SW 1271 (cell line): ENCODE measurements at regions not wholly inside any gene's neighbourhood (a gene's known extent, or its start where the extent isn't known, plus 50 kb on each side); places are given as distances from the start of the nearest gene placed in this dataset.
"Not testable (repeated sequence)": the region's sequence is repeated elsewhere in the genome, so short reads cannot be mapped to it uniquely, and the experiment has no call there.

ENCODE experiments used
- DNase-seq, 2 experiments: peaks; one replicate each; lab custom pipeline; 2025; lab: John Stamatoyannopoulos, UW

DNA sequence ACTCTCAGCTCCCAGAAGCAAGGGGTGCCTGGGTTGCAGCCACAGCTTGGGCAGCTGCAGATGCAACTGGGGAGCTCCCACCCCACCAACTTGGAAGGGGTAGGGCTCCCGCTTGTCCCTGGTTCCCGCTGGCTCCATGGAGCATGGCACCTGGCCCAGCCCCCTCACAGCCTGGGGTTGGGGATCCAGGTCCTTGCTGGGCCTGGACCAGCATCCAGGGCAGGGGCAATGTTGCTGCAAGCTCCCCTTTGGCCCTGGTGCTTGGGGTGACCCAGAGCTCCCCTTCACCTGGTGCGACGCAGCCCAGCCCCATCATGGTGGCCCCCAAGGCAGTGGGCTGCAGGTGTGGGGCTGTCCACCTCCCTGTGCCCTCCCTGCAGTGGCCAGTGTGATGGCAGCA lies 99.6 kb upstream of the FRMD4B start:
- DNase-seq = no peak

DNA sequence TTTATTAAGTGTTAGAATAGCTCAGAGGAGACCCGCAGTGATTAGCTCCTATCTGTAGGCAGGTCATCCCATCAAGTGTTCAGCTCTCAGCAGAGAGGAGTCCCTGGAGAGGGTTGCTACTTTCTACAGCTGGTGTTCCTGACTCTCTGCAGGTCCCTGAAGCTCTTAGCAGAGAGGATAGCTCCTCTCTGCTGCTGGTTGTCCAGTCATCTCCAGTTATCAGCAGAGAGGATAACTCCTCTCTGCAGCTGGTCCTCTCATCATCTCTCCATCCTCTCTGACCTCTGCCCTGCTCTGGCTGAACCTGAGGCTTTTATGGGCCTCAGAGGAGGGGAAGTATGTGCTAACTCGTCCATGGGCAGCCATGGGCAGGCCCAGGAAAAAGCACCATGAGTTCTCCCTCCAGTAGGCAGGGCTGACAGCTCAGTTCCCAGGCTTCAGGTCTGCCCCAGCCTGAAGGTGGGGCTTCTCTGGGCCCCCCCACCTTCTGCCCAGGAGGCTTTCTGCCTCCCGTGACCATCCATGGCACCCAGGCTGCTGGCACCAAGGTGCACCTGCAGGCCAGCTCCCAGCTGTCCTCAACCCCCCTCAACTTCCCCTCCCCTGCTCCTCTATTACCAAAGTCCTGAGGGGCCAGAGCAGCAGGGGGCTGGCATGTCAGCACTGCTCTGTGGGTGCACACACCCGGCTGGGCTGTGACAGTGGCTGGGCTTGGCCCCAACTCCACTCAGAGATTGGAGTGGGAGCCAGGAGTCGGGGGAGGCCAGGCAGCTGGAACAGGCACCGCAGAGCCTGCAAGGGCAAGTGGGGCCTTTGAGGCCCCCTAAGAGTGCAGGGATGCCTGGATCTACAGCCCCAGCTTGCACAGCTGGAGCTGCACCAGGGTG lies 98.9 kb upstream of the FRMD4B start:
- DNase-seq = no peak

DNA sequence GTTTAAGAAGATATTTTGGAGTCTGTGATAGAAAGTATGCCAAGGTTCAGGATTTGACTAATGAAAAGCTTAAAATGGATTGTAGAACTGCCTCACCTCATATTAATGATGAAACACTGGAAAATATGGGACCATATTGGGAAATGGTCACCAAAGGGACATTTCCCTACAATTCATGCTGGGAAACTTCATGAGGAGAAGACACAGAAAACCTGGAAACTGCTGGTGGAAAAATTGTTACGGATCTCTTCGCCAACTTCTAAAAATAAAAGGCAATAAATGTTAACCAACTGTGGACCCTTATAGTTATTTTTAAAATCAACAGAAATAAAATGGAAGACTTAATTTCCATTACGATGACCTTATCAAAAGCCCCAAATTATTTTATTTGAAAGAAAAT lies 97.6 kb upstream of the FRMD4B start:
- no peak for DNase-seq

DNA sequence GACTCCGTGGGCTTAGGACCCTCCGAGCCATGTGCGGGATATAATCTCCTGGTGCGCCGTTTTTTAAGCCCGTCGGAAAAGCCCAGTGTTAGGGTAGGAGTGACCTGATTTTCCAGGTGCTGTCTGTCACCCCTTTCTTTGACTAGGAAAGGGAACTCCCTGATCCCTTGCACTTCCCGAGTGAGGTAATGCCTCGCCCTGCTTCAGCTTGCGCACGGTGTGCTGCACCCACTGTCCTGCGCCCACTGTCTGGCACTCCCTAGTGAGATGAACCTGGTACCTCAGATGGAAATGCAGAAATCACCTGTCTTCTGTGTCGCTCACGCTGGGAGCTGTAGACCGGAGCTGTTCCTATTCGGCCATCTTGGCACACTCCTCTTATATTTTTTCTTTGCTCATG lies 95.1 kb upstream of the FRMD4B start:
- DNase-seq = not testable (repeated sequence)

DNA sequence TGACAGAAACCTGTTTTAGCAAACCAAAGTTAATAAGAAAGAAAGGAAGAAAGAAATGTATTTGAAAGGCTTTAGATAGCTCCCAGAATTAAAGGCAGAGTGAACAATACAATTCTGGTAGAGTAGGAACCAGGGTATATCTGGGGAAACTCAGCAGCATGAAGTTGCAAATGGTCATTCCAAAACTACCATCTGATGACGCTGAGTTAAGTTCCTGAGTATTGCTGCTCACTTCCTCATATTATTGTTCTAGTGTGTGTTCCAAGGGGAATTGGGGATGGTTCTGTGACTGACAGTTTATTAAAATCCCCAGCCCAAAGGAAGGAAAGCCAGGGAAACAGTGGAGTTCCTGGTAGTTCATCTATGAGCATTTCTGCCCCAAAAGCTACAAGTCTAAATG lies 88.3 kb upstream of the FRMD4B start:
- DNase-seq = no peak

DNA sequence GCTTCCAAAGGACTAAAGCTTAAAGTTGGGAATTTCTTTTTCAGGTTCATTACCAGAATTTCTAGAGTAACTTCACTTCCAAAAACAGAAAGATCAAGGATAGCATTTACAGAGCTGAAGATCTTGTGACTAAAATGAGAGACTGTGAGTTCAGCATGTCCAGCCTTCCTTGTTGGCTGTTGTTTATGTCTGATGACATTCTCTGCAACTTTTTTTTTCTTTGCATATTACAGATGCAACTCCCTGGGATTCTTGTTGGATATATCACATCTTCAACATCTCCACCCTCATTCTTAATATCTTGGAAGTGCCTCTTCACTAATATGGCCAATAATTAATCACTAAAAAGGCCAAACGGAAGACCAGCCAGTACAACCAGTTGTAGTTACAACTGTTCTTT lies 86.2 kb upstream of the FRMD4B start:
- no peak for DNase-seq

DNA sequence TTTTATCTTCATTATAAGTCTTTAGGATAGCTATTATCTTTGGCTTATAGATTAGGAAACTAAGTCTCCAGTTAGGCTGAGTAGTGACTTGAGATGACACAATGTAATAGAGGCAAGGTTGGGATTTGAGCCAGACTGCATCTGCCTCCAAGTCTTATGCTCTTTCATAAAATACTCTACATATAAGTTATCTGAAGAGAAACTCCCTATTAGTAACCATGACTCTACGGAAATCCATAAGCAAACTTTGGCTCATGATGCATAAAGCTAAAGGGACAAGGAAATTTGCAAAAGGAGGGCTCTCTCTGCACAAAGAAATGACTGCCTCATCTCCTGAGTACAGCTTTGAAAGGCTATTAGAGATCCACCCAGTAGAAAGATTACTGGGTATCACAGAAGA lies 77.6 kb upstream of the FRMD4B start:
- no peak for DNase-seq

DNA sequence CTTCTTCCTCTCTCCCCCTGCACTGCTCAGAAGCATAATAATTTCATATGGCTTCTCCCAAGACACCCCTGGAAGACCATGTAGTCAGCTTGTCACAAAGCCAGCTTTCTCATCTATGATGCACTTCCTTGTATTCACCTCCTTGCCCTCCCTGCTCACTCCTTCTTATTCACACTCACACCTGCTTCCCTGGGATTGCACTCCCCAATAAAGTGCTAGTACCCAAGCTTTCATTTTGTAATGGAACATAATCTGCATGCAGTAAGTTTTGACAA lies 76.9 kb upstream of the FRMD4B start:
- DNase-seq = no peak

DNA sequence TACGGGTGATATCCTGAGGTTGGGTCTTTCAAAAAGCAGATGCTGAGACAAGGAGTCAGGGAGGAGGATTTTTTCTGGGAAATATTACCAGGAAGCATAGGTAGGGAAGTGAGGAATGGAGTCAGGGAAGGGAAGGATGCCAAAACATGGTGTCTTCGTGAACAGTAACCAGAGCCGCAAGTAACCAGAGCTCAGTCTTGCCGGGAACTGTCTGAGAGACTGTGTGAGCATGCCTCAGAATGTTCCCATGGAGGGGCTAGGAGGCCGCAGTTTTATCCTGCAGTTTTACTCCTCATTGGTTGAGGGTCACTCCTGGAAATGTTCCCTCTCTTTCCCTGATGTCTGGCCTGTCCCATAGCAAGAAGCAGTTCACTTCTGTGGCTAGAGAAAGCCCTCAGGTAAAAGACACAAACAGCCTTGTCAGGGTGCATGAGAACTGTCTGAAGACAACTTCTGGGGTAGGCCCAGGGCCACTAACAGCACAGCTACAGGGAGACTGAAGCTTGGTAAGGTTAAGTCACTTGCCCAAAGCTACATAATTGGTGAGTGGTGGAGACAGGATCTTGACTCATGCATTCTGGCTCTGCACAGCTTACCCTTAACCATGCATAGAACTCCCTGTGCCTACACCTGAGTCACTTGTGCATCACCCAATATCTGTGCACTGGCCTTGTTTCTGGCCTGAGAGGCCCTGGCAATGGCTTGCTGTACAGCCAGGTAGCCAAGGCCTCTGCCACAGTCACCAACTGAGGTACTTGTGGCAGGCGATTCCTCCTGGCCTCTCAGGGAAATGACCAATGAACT lies 76.3 kb upstream of the FRMD4B start:
- no peak for DNase-seq

DNA sequence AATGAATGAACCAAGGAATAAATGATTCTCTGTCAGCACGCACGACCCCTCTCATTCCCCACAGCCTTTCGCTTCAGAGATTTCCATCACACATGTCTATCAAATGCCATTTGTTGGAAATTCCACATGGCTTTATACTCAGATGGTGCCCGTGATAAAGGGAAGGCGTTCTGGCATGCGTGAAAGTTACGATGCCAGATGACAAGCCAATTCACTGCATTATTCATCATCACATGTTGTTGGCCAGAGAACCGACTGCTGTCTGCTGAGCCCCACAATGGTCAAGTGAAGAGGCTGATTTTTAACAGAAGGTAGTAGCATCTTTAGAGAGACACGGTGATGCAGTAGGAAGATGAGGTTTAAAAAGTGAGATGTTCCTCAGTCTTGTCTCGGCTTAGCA lies 74.1 kb upstream of the FRMD4B start:
- DNase-seq = no peak

DNA sequence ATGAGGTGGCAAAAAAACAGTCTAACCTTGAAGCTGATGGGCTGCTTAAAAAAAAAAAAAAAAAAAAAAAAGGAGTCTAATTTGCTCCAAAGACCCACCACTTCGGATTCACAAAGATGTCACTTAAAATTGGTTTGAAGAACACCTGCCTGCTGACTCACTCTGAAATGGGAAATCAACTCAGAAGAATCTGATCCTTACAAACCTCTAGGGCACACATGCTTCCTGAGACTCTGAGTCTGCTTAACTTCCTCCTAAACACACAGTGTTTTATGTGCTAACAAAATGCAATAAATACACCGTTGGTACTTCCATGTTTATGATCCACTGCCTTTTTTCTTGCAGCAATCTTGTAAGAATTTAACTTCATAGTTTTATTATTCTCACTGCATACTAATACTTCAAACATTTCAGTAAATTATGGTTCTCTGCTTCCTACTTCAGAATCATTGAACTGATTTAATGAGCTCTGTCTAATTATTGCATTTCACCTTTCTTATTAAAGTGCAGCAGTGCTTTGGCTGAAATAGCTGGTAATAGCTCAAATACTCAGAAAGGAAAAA lies 73.0 kb upstream of the FRMD4B start:
- no peak for DNase-seq

DNA sequence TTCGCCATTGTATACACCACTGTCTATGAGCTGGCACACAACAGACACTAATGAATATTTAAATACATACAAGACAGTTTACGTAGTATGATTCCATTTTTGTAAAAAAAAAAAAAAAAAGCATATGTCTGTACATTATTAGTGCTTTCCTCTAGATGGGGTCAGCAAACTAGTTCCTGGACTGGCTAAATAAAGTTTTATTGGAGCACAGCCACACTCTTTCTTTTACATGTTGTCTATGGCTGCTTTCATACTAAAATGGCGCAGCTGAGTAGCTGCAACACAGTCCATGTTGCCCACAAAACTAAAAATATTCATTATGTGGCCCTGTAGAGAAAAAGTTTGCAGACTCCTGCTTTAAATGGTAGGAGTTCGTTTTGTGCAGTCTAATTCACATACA lies 70.7 kb upstream of the FRMD4B start:
- no peak for DNase-seq

DNA sequence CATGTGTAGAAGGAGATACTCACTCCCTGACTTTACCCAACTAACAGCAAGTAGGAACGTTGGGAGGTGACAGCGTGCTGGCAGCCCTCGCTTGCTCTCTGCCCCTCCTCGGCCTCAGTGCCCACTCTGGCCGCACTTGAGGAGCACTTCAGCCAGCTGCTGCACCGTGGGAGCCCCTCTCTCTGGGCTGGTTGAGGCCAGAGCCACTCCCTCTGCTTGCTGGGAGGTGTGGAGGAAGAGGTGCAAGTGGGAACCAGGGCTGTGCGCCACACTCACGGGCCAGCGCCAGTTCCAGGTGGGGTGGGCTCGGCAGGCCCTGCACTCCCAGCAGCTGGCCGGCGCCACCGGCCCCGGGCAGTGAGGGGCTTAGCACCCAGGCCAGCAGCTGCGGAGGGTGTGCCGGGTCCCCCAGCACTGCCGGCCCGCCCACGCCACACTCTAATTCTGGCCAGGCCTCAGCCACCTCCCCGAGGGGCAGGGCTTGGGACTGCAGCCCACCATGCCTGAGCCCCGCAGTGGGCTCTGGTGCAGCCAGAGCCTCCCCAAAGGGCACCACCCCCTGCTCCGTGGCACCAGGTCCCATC lies 68.4 kb upstream of the FRMD4B start:
- no peak for DNase-seq

DNA sequence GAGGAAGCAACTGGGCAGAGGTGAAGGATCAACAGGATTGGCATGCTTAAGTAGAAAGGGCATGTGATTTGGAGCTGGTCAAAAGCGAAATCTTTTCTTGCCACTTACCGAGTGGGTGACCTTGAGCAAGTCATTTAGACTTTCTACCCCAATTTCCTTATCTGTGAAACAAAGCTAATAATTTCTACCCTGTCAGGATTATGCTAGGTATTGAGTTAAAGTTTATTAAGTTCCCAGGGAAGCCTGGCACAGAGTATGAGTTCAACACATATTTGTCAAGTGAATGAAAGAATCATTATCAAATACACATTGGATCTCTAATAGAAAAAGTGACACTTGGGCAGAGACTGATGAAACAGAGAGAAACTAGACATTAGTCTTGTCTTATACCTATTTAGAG lies 66.4 kb upstream of the FRMD4B start:
- DNase-seq = no peak

DNA sequence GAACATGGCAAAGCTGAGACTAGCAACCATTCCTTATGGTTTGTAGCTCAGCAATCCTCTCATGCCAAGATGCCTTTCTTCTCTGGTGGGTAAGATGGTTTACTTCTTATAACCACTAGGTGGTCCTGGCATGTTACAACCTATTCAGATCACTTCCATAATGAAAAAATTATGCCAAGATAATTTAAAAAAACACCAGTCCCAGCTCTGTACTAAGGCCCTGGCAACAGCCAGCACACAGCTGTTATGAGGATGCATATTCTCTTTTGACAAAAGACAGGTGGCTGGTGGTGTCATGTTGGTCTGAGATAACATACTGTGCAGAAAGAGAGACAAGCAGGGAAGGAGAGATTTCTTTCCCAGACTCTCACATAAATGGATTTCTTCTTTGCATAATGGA lies 65.7 kb upstream of the FRMD4B start:
- DNase-seq = no peak

DNA sequence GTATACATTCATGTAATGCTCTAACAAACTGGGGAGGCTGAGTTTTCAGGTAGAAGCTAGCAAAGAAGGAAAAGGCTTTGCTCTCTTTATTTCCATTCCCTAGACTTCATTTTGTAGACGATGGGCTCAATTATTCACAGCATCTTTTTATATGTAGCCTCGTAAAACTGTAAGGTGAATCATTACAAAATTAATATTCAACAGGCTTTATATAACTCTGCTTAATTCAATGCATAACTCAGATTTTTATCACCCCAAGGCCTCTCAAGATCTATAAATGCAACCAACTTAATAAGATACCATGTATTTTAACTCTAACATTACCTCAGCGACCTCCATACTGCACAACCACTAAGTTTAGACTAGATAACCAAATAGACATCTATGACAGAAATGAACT lies 63.0 kb upstream of the FRMD4B start:
- no peak for DNase-seq

DNA sequence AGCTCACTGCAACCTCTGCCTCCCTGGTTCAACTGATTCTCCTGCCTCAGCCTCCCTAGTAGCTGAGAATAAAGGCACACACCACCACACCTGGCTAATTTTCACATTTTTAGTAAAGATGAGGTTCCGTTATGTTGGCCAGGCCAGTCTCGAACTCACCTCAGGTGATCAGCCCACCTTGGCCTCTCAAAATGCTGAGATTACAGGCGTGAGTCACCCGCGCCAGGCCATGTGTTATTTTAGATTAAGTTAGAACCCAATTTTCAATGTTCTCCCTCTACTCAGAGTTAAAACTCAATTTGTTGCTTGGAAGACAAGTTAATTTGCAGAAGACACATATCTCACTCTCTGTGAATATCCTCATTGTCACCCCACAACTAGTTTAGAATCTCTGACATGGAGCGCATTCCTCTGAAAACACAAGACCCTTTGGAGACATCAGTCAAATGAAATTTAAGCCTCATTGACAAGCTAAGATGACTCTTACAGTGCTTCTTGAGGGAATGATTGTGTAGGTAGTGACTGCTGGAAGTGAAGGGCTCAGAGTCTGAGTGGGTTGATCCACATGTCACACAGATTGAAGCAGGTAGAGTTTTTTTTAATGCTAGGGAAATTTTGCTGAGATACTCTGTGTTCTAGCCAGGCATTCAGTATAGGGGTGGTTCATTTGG lies 60.6 kb upstream of the FRMD4B start:
- DNase-seq = no peak

DNA sequence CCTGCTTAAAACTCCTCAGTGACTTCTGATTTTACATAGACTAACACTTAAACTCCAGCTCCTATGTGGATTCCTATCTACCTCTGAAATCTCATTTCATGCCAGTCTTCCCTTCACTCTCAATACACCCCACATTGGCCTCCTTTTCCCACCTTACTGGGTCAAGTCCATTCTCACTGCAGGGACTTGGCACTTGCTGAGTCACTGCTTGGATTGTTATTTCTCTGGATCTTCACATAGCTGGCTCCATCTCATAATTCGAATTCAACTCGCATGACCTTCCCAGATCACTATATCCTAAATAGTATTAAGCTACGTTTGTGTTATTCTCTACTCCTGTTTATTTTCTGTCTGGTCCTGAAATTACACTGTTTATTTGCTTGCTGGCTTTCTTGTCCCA lies 59.6 kb upstream of the FRMD4B start:
- DNase-seq = no peak

DNA sequence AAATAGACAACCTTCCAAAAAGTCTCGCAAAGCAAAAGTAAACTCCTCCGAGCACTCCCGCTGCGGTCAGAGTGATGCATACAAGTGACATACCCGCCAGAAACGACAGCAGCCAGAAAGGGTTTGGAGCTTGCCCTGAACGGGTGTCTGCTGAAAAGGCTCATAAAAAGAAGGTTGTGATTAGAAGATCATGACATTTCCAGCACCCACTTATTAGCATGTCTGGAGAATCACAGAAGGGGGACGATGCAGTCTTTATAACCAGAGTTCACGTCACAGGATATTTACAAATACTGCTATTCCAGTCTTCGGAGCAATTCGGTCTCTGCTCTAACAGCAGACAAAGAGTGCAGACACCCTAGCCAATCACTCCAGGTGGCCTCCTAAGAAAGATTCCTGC lies 59.1 kb upstream of the FRMD4B start:
- DNase-seq = no peak

DNA sequence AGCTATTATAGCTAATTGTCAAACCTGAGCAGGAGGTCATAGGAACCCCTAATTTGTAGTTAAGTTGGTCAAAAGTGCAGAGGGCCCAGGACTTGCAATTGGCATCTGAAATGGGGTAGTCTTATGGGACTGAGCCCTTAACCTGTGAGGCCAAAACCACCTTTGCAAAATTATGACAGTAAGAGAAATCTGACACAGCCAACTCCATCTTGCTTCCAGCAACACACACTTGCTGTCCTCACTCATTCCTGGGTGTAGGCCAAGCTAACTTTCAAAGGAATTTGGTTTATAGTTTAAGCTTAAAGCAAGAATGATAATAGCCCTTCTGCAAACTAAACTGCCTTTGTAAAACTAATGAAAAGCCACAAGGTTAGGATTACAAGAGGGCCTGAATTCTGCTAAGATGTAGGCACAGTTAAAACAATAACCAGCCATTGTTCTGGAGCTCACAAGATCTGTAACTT lies 57.6 kb upstream of the FRMD4B start:
- no peak for DNase-seq

DNA sequence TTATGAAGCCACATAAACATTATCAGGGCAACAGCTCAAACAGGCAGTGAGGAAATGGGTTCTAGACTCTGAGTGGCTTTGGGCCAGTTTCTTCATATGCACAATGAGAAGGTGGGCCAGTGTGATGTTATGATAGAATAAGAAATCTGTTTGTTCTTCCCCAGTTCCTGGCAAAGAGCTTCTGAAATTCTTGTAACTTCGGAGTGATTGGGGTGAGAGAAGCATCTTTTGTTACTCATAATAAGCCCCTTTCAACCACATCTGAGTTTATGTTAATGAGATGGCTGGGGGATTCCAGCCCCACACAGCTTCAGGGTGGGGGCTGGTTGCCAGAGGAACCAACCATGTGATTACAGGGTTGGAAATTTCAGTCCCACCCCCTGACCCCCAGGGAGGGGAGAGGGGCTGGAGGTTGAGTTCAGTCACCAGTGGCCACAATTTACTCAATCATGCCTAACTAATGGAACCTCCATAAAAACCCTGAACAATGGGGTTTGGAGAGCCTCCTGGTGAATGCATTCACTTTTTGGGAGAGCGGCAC lies 57.0 kb upstream of the FRMD4B start:
- DNase-seq = no peak

DNA sequence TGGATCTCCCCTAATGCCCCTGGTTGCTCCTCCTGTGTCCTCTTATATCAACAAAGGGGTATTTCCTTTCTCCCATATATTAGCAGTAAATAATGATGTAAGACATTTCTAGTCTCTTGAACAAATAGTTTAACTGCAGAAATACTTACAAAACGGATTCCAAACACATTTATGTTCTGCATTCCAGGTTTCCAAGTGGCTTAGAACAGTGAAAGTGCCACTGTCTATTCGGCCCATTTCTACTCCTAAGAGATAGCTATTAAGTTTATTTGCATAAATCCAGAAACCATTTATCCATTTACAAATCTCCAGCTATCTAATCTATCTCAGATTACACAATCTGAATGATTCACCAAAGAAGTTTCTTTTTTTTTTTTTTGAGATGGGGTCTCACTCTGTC lies 55.8 kb upstream of the FRMD4B start:
- DNase-seq = no peak
